ENCODE measurements at regions not wholly inside any gene's neighbourhood (a gene's known extent, or its start where the extent isn't known, plus 50 kb on each side); places are given as distances from the start of the nearest gene placed in this dataset.
"Not testable (repeated sequence)": the region's sequence is repeated elsewhere in the genome, so short reads cannot be mapped to it uniquely, and the experiment has no call there.

GRCh38 chr6:120804612-120805011 lies 529.7 kb downstream of the TBC1D32 start:
- Mint-ChIP-seq H3K9me3 (peaks cover 10% of the 10 kb centered on the region), H3K4me3 (no peak overlapping the region)

GRCh38 chr6:120786682-120787081 lies 547.6 kb downstream of the TBC1D32 start:
- H3K27ac Mint-ChIP-seq = no peak overlapping the region
- H3K4me1 Mint-ChIP-seq (ENCODE audit: low read depth) = no peaks in the 10 kb centered on the region
- no peaks in the 10 kb centered on the region for H3K36me3 Mint-ChIP-seq (ENCODE audit: low read depth)
- no peak overlapping the region for H3K4me3 Mint-ChIP-seq
- no peaks in the 10 kb centered on the region for H3K9me3 Mint-ChIP-seq
- no peaks in the 10 kb centered on the region for H3K27me3 Mint-ChIP-seq (ENCODE audit: low read depth)

More at GRCh38 chr6:120804612-120805011, 529.7 kb downstream of the TBC1D32 start:
- H3K27ac Mint-ChIP-seq = no peak overlapping the region
- no peaks in the 10 kb centered on the region for H3K36me3 Mint-ChIP-seq (ENCODE audit: low read depth)
- H3K27me3 Mint-ChIP-seq (ENCODE audit: low read depth) = no peaks in the 10 kb centered on the region
- H3K4me1 Mint-ChIP-seq (ENCODE audit: low read depth) = no peaks in the 10 kb centered on the region

- no peak overlapping the region for H3K4me3 Mint-ChIP-seq
- H3K4me1 Mint-ChIP-seq (ENCODE audit: low read depth) = no peaks in the 10 kb centered on the region
These were observed 548.0 kb downstream of the TBC1D32 start for GRCh38 chr6:120786256-120786655.

GRCh38 chr6:120785459-120786086 lies 548.7 kb downstream of the TBC1D32 start:
- H3K4me3 Mint-ChIP-seq = no peak overlapping the region
- H3K27ac Mint-ChIP-seq = no peak overlapping the region
- no peaks in the 10 kb centered on the region for H3K9me3 Mint-ChIP-seq
- no peaks in the 10 kb centered on the region for H3K36me3 Mint-ChIP-seq (ENCODE audit: low read depth)
- H3K27me3 Mint-ChIP-seq (ENCODE audit: low read depth) = no peaks in the 10 kb centered on the region
- H3K4me1 Mint-ChIP-seq (ENCODE audit: low read depth) = no peaks in the 10 kb centered on the region

More at GRCh38 chr6:120786256-120786655, 548.0 kb downstream of the TBC1D32 start:
- no peak overlapping the region for H3K27ac Mint-ChIP-seq
- no peaks in the 10 kb centered on the region for H3K36me3 Mint-ChIP-seq (ENCODE audit: low read depth)
- H3K9me3 Mint-ChIP-seq = no peaks in the 10 kb centered on the region
- H3K27me3 Mint-ChIP-seq (ENCODE audit: low read depth) = no peaks in the 10 kb centered on the region

- Mint-ChIP-seq H3K27ac (no peak overlapping the region), H3K4me3 (no peak overlapping the region), H3K9me3 (no peaks in the 10 kb centered on the region), H3K36me3 (ENCODE audit: low read depth) (no peaks in the 10 kb centered on the region), H3K27me3 (ENCODE audit: low read depth) (no peaks in the 10 kb centered on the region), H3K4me1 (ENCODE audit: low read depth) (no peaks in the 10 kb centered on the region)
These were observed 554.8 kb downstream of the TBC1D32 start for GRCh38 chr6:120779441-120779840.

- Mint-ChIP-seq H3K36me3 (ENCODE audit: low read depth) (no peaks in the 10 kb centered on the region), H3K27me3 (ENCODE audit: low read depth) (no peaks in the 10 kb centered on the region), H3K4me1 (ENCODE audit: low read depth) (no peaks in the 10 kb centered on the region), H3K4me3 (no peak overlapping the region), H3K9me3 (no peaks in the 10 kb centered on the region), H3K27ac (no peak overlapping the region)
These were observed 558.6 kb downstream of the TBC1D32 start for GRCh38 chr6:120775698-120776097.

GRCh38 chr6:120774275-120774674 lies 560.0 kb downstream of the TBC1D32 start:
- H3K4me1 Mint-ChIP-seq (ENCODE audit: low read depth) = no peaks in the 10 kb centered on the region
- H3K27me3 Mint-ChIP-seq (ENCODE audit: low read depth) = no peaks in the 10 kb centered on the region
- no peak overlapping the region for H3K4me3 Mint-ChIP-seq
- no peaks in the 10 kb centered on the region for H3K36me3 Mint-ChIP-seq (ENCODE audit: low read depth)
- no peaks in the 10 kb centered on the region for H3K9me3 Mint-ChIP-seq
- H3K27ac Mint-ChIP-seq = no peak overlapping the region

- no peaks in the 10 kb centered on the region for H3K9me3 Mint-ChIP-seq
- no peak overlapping the region for H3K4me3 Mint-ChIP-seq
- no peaks in the 10 kb centered on the region for H3K4me1 Mint-ChIP-seq (ENCODE audit: low read depth)
- no peak overlapping the region for H3K27ac Mint-ChIP-seq
- no peaks in the 10 kb centered on the region for H3K27me3 Mint-ChIP-seq (ENCODE audit: low read depth)
- no peaks in the 10 kb centered on the region for H3K36me3 Mint-ChIP-seq (ENCODE audit: low read depth)
These were observed 563.3 kb downstream of the TBC1D32 start for GRCh38 chr6:120771019-120771418.

- Mint-ChIP-seq H3K27me3 (ENCODE audit: low read depth) (no peaks in the 10 kb centered on the region), H3K4me1 (ENCODE audit: low read depth) (no peaks in the 10 kb centered on the region)
These were observed 570.0 kb downstream of the TBC1D32 start for GRCh38 chr6:120764312-120764711.

GRCh38 chr6:120759570-120759969 lies 574.7 kb downstream of the TBC1D32 start:
- H3K9me3 Mint-ChIP-seq = no peaks in the 10 kb centered on the region
- H3K27ac Mint-ChIP-seq = no peak overlapping the region
- H3K4me3 Mint-ChIP-seq = no peak overlapping the region
- H3K36me3 Mint-ChIP-seq (ENCODE audit: low read depth) = no peaks in the 10 kb centered on the region
- H3K27me3 Mint-ChIP-seq (ENCODE audit: low read depth) = no peaks in the 10 kb centered on the region
- H3K4me1 Mint-ChIP-seq (ENCODE audit: low read depth) = no peaks in the 10 kb centered on the region

More at GRCh38 chr6:120764312-120764711, 570.0 kb downstream of the TBC1D32 start:
- Mint-ChIP-seq H3K27ac (no peak overlapping the region), H3K9me3 (no peaks in the 10 kb centered on the region), H3K36me3 (ENCODE audit: low read depth) (no peaks in the 10 kb centered on the region), H3K4me3 (no peak overlapping the region)

- H3K9me3 Mint-ChIP-seq; H3K4me1 Mint-ChIP-seq (ENCODE audit: low read depth); H3K27me3 Mint-ChIP-seq (ENCODE audit: low read depth); H3K27ac Mint-ChIP-seq; H3K4me3 Mint-ChIP-seq; H3K36me3 Mint-ChIP-seq (ENCODE audit: low read depth): not testable (repeated sequence)
These were observed 585.7 kb downstream of the TBC1D32 start for GRCh38 chr6:120748574-120748973.

GRCh38 chr6:120736740-120737139 lies 597.5 kb downstream of the TBC1D32 start:
- H3K27ac Mint-ChIP-seq = no peak overlapping the region
- H3K9me3 Mint-ChIP-seq = no peaks in the 10 kb centered on the region
- no peaks in the 10 kb centered on the region for H3K4me1 Mint-ChIP-seq (ENCODE audit: low read depth)
- H3K4me3 Mint-ChIP-seq = no peak overlapping the region
- H3K27me3 Mint-ChIP-seq (ENCODE audit: low read depth) = no peaks in the 10 kb centered on the region
- H3K36me3 Mint-ChIP-seq (ENCODE audit: low read depth) = no peaks in the 10 kb centered on the region

GRCh38 chr6:120735641-120736040 lies 598.6 kb downstream of the TBC1D32 start:
- Mint-ChIP-seq H3K27me3 (ENCODE audit: low read depth) (no peaks in the 10 kb centered on the region), H3K4me1 (ENCODE audit: low read depth) (no peaks in the 10 kb centered on the region), H3K36me3 (ENCODE audit: low read depth) (no peaks in the 10 kb centered on the region), H3K9me3 (no peaks in the 10 kb centered on the region), H3K4me3 (no peak overlapping the region), H3K27ac (no peak overlapping the region)

GRCh38 chr6:120711255-120711654 lies 623.0 kb downstream of the TBC1D32 start:
- Mint-ChIP-seq H3K27me3 (ENCODE audit: low read depth) (no peaks in the 10 kb centered on the region), H3K4me1 (ENCODE audit: low read depth) (no peaks in the 10 kb centered on the region), H3K36me3 (ENCODE audit: low read depth) (no peaks in the 10 kb centered on the region), H3K4me3 (no peak overlapping the region), H3K27ac (no peak overlapping the region), H3K9me3 (peaks cover 22% of the 10 kb centered on the region)

GRCh38 chr6:120700001-120700400 lies 634.3 kb downstream of the TBC1D32 start:
- no peaks in the 10 kb centered on the region for H3K4me1 Mint-ChIP-seq (ENCODE audit: low read depth)
- H3K27ac Mint-ChIP-seq = no peak overlapping the region
- no peaks in the 10 kb centered on the region for H3K36me3 Mint-ChIP-seq (ENCODE audit: low read depth)
- no peak overlapping the region for H3K4me3 Mint-ChIP-seq
- no peaks in the 10 kb centered on the region for H3K9me3 Mint-ChIP-seq
- no peaks in the 10 kb centered on the region for H3K27me3 Mint-ChIP-seq (ENCODE audit: low read depth)

- Mint-ChIP-seq H3K4me3 (no peak overlapping the region), H3K27me3 (ENCODE audit: low read depth) (no peaks in the 10 kb centered on the region), H3K9me3 (no peaks in the 10 kb centered on the region), H3K27ac (no peak overlapping the region), H3K36me3 (ENCODE audit: low read depth) (no peaks in the 10 kb centered on the region), H3K4me1 (ENCODE audit: low read depth) (no peaks in the 10 kb centered on the region)
These were observed 647.8 kb downstream of the TBC1D32 start for GRCh38 chr6:120686492-120686891.

All from T-helper 1 cell treated with Interleukin-12 subunit alpha and Interleukin-12 subunit beta and Interleukin-4 antibody, amounts not matched to agents 30 μg/mL and 1 μg/mL, for 36 hours (primary cell).